ENCODE measurements at regions not wholly inside any gene's neighbourhood (a gene's known extent, or its start where the extent isn't known, plus 50 kb on each side); places are given as distances from the start of the nearest gene placed in this dataset.

DNA sequence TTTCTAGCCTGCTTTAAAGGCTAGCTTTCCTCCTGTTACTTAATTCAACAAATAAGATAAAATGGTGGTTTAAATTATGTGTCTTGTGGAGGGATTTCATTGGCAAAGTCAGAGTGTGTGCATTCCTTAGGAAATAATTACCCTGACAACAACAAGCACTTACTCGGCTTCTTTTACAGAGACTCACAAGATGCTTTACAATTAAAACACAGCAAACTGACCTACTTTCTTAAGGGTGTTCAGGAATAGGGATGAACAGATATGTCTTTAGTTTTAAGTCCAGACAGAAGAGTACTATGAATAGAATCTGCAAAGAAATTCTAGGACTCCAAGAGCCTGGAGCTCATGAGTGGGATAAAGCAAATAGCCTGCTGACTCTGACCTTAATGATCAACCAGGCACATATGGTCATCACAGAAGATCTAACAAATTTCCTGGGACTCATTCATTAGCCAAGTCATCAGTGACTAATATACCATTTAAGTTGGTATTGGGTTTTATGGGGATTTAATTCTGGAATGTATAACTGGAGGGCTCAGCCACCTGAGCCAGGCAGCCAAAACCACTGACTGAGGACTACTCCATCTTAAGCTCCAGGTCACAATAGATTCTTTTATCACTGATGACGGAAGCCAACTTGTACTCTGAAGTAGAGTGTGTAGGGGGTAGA, 161.8 kb upstream of the RIMS1 start:
- TF ChIP-seq ZNF394 (tag by site-specific recombination; IDR thresholded peaks at IDR 0.05; ENCODE audit: borderline replicate concordance), result no peak
- TF ChIP-seq, protein P1, sequence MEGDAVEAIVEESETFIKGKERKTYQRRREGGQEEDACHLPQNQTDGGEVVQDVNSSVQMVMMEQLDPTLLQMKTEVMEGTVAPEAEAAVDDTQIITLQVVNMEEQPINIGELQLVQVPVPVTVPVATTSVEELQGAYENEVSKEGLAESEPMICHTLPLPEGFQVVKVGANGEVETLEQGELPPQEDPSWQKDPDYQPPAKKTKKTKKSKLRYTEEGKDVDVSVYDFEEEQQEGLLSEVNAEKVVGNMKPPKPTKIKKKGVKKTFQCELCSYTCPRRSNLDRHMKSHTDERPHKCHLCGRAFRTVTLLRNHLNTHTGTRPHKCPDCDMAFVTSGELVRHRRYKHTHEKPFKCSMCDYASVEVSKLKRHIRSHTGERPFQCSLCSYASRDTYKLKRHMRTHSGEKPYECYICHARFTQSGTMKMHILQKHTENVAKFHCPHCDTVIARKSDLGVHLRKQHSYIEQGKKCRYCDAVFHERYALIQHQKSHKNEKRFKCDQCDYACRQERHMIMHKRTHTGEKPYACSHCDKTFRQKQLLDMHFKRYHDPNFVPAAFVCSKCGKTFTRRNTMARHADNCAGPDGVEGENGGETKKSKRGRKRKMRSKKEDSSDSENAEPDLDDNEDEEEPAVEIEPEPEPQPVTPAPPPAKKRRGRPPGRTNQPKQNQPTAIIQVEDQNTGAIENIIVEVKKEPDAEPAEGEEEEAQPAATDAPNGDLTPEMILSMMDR (tag by site-specific recombination; IDR thresholded peaks at IDR 0.05), result no peak
- TF ChIP-seq ZBTB21 (tag by site-specific recombination; IDR thresholded peaks at IDR 0.05), result no peak
- TF ChIP-seq ZNF121 (tag by site-specific recombination; IDR thresholded peaks at IDR 0.05), result no peak
- TF ChIP-seq ZNF202 (tag by site-specific recombination; IDR thresholded peaks at IDR 0.05; ENCODE audit: borderline replicate concordance), result no peak
- TF ChIP-seq, protein P2, sequence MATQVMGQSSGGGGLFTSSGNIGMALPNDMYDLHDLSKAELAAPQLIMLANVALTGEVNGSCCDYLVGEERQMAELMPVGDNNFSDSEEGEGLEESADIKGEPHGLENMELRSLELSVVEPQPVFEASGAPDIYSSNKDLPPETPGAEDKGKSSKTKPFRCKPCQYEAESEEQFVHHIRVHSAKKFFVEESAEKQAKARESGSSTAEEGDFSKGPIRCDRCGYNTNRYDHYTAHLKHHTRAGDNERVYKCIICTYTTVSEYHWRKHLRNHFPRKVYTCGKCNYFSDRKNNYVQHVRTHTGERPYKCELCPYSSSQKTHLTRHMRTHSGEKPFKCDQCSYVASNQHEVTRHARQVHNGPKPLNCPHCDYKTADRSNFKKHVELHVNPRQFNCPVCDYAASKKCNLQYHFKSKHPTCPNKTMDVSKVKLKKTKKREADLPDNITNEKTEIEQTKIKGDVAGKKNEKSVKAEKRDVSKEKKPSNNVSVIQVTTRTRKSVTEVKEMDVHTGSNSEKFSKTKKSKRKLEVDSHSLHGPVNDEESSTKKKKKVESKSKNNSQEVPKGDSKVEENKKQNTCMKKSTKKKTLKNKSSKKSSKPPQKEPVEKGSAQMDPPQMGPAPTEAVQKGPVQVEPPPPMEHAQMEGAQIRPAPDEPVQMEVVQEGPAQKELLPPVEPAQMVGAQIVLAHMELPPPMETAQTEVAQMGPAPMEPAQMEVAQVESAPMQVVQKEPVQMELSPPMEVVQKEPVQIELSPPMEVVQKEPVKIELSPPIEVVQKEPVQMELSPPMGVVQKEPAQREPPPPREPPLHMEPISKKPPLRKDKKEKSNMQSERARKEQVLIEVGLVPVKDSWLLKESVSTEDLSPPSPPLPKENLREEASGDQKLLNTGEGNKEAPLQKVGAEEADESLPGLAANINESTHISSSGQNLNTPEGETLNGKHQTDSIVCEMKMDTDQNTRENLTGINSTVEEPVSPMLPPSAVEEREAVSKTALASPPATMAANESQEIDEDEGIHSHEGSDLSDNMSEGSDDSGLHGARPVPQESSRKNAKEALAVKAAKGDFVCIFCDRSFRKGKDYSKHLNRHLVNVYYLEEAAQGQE (tag by site-specific recombination; IDR thresholded peaks at IDR 0.05), result no peak
- TF ChIP-seq MZF1 (tag by site-specific recombination; IDR thresholded peaks at IDR 0.05; ENCODE audit: borderline replicate concordance), result no peak
- TF ChIP-seq MEIS1 (CRISPR knock-in tag; IDR thresholded peaks at IDR 0.05; ENCODE audit: borderline replicate concordance), result no peak
- no peak for TF ChIP-seq ZNF138 (tag by site-specific recombination; IDR thresholded peaks at IDR 0.05; ENCODE audit: borderline replicate concordance)
- no peak for TF ChIP-seq GLIS1 (tag by site-specific recombination; IDR thresholded peaks at IDR 0.05)
- TF ChIP-seq, protein P3, sequence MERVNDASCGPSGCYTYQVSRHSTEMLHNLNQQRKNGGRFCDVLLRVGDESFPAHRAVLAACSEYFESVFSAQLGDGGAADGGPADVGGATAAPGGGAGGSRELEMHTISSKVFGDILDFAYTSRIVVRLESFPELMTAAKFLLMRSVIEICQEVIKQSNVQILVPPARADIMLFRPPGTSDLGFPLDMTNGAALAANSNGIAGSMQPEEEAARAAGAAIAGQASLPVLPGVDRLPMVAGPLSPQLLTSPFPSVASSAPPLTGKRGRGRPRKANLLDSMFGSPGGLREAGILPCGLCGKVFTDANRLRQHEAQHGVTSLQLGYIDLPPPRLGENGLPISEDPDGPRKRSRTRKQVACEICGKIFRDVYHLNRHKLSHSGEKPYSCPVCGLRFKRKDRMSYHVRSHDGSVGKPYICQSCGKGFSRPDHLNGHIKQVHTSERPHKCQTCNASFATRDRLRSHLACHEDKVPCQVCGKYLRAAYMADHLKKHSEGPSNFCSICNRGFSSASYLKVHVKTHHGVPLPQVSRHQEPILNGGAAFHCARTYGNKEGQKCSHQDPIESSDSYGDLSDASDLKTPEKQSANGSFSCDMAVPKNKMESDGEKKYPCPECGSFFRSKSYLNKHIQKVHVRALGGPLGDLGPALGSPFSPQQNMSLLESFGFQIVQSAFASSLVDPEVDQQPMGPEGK (tag by site-specific recombination; IDR thresholded peaks at IDR 0.05), result no peak
- TF ChIP-seq, protein P4, sequence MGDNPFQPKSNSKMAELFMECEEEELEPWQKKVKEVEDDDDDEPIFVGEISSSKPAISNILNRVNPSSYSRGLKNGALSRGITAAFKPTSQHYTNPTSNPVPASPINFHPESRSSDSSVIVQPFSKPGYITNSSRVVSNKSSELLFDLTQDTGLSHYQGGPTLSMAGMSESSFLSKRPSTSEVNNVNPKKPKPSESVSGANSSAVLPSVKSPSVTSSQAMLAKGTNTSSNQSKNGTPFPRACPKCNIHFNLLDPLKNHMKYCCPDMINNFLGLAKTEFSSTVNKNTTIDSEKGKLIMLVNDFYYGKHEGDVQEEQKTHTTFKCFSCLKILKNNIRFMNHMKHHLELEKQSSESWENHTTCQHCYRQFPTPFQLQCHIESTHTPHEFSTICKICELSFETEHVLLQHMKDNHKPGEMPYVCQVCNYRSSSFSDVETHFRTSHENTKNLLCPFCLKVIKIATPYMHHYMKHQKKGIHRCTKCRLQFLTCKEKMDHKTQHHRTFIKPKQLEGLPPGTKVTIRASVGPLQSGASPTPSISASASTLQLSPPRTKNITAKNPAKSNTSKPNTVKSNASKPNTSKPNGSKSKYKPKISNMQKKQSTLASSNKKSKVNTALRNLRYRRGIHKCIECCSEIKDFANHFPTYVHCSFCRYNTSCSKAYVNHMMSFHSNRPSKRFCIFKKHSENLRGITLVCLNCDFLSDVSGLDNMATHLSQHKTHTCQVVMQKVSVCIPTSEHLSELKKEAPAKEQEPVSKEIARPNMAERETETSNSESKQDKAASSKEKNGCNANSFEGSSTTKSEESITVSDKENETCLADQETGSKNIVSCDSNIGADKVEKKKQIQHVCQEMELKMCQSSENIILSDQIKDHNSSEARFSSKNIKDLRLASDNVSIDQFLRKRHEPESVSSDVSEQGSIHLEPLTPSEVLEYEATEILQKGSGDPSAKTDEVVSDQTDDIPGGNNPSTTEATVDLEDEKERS (tag by site-specific recombination; IDR thresholded peaks at IDR 0.05), result no peak
